Esophagus squamous epithelium (tissue), 4 donors: ENCODE measurements at regions not wholly inside any gene's neighbourhood (a gene's known extent, or its start where the extent isn't known, plus 50 kb on each side); places are given as distances from the start of the nearest gene placed in this dataset.

Experiments used
- POLR2A ChIP-seq, 4 donors: fragments of 450-650 bp; IDR thresholded peaks; one replicate each; pipeline ENCODE4 v1.6.1; 2017; ENCODE audit warnings: antibody characterized with exemption in 4 of 4, mild to moderate bottlenecking in 4 of 4, moderate library complexity in 3 of 4
- TF ChIP-seq, protein P1 (sequence below), 6 experiments: fragments of 450-650 bp in 4 of 6; fragments of 200-600 bp in 2 of 6; sonication (generic) in 2 of 6; IDR thresholded peaks; one replicate each; pipeline ENCODE4 v1.5.1; 2016 to 2019; ENCODE audit warnings: antibody characterized with exemption in 6 of 6, mild to moderate bottlenecking in 4 of 6, moderate library complexity in 4 of 6

DNA sequence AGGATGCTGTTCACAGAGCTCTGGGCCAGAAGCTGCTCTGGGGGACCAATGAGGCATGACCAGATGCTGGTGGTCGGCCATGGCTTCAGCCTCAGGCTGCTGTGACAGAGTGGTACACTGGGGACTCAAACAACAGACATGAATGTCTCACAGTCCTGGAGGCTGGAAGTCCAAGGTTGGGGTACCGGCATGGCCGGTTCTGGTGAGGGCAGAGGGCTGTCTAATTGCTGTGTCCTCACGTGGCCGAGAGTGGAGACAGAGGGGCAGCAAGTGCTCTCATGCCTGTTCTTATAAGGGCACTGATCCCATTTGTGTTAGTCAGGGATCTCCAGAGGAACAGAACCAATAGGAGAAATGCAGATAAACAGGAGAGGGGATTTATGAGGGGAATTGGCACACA is 253.5 kb upstream of the C1orf174 start:
- TF ChIP-seq, protein P1, sequence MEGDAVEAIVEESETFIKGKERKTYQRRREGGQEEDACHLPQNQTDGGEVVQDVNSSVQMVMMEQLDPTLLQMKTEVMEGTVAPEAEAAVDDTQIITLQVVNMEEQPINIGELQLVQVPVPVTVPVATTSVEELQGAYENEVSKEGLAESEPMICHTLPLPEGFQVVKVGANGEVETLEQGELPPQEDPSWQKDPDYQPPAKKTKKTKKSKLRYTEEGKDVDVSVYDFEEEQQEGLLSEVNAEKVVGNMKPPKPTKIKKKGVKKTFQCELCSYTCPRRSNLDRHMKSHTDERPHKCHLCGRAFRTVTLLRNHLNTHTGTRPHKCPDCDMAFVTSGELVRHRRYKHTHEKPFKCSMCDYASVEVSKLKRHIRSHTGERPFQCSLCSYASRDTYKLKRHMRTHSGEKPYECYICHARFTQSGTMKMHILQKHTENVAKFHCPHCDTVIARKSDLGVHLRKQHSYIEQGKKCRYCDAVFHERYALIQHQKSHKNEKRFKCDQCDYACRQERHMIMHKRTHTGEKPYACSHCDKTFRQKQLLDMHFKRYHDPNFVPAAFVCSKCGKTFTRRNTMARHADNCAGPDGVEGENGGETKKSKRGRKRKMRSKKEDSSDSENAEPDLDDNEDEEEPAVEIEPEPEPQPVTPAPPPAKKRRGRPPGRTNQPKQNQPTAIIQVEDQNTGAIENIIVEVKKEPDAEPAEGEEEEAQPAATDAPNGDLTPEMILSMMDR (IDR thresholded peaks at IDR 0.05): no peak
- TF ChIP-seq POLR2A (IDR thresholded peaks at IDR 0.05): no peak
